ENCODE measurements at regions not wholly inside any gene's neighbourhood (a gene's known extent, or its start where the extent isn't known, plus 50 kb on each side); places are given as distances from the start of the nearest gene placed in this dataset.
"Not testable (repeated sequence)": the region's sequence is repeated elsewhere in the genome, so short reads cannot be mapped to it uniquely, and the experiment has no call there.

DNA sequence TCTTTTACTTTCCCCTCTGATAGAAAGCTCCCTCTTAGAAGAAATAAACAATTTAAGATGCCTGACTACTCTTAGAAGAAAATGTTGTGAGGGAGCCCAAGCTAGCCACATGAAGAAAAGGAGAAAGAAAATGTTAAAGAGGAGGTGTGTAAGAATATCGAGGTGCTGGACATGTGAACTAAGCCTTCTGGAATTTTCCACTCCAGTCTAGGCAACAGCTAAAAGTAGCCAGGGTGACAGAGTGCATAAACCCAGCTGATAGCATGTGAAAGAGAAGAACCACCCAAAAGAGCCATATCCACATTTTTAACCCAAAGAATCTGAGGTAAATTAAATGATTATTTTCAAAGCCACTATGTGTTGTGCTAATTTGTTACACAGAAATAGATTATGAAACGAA is 1690.6 kb upstream of the LRRTM3 start:
- DNase-seq, result no peak

DNA sequence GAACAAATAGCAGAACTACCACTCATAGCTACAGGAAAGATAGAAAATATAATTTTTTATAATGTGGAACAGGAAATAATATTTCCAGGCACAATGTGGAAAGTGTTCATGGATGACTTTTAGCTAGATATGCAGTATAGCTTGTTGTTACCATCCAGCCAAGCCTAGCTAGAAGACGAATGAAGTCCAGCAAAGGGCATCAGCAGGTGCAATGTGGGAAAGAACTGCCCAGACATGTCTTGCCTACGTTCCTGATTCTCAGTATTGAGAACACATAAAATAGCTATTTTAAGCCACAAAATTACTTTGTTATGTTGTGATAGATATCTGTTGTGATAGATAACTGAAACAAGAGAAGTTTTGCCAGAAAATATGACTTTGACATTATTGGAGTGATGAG is 1690.0 kb upstream of the LRRTM3 start:
- DNase-seq, result no peak

DNA sequence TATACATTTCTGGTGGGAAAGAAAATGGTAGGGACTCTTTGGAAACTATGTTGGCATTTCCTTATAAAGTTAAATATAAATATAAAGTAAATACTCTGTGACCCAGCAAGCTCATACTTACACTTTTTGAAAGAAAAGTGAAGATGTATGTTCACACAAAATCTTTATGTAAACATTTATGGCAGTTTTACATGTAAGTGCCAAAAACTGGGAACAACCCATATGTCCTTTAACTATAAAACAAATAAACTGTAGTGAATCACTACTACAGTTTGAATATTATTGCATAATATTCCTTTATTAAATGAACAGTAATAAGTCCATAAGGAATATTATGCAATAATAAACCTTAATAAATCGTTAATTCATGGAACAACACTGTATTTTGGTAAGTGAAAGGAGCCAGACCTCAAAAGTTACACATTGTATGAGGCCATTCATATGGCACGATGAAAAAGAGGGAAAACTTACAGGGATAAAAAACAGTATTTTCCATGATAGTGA is 1660.3 kb upstream of the LRRTM3 start:
- DNase-seq, result no peak

DNA sequence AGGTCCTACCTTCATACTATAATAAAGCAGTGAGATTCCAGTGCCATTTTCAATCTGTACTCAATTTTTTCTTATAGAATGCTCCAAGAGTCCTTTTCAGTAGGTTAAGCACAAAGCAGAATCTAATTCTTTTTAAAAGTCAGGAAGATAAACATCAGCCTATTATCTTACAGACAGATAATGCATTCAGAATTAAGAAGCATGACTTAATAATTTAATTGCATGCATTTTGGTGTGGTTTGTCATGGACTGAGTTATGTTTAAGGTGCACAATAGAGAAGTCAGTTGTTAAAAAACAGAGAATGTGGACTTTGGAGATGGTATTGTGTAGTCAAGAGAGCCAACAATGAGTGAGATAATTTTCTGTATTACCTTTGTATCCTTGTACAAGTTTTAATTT is 1656.3 kb upstream of the LRRTM3 start:
- not testable (repeated sequence) for DNase-seq

DNA sequence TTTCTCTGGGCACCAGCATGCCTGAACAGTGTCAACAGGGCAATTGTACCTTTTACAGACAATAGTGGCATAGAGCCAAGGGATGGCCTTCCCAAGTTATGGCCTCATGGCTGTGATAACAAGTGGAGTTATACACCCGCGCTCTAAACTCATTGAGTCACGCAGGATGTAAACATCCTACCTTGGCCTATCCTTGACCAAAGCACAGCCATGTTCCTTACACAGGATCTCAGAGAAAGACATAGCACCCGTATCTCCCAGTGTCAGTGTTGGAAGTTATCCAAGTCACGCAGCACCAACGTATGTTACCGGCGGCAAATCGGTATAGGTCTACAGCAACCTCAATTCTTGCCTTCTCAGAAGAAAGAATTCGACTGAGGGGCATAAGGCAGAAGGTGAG is 1654.9 kb upstream of the LRRTM3 start:
- DNase-seq, result no peak

DNA sequence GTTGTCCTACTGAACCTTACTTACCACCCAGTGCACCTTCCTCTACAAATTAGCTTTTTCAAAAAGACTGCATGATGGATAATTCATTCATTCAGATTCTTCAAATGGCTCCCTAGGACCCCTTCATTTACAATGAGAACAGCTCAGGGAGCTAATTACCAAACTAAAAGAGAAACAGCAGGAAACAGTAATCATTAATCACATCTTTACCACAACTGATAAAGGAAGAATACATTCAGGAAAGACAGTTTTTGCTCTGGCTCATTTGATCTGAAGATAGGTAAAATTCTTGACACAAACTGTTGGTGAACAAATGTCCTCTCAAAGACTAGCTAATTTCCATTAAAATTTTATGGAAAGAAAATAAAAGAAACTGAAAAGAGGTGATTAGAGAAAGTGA is 1652.7 kb upstream of the LRRTM3 start:
- no peak for DNase-seq

DNA sequence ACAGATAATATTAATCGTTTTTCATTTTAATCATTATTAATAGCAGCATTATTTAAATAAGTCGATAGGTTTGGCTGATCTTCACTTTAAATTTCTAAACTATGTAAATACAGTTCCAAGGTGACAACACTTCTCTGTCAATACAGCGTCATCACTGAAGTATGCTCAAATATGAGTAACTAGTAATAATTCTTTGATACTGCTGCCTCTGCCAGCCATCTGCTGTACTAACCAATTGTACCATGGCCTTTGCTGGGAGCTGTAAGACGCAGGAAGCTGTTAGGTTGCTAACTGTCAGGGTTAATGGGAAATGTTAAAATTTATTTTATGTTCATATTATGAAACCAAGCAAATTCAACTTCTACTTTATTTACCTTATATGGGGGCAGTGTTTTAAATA is 1650.5 kb upstream of the LRRTM3 start:
- DNase-seq, result no peak

DNA sequence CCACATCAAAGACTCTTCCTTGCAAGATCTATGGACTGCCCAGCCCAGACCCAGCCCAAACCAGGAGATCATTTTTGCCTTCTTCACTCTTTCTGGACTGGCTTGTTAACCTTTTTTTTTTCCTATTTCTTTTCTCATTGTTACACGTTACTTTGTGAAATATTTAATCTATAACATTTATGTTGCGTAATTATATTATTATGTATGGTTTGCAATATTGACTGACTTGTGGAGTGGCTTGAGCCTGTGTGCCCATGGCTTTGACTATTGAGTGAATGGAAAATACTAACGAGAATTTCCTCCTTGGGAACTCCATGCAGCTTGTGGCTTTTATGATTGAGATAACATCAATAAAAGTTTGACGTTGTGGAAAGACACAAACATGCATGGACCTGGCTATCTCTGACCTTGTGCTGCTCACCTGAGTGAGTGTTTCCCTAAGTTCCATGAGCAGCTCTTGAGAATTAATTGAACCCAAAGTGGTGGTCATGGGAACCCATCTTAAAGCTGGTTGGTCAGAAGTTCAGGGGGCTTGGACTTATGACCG is 1641.3 kb upstream of the LRRTM3 start:
- DNase-seq, result no peak

DNA sequence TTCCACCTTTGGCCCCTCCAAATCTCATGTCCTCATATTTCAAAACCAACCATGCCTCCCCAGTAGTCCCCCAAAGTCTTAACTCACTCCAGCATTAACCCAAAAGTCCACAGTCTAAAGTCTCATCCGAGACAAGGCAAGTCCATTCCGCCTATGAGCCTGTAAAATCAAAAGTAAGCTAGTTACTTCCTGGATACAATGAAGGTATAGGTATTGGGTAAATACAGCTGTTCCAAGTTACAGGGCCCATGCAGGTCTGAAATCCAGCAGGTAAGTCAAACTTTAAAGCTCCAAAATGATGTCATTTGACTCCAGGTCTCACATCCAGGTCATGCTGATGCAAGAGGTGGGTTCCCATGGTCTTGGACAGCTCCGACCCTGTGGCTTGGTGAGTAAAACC is 1640.1 kb upstream of the LRRTM3 start:
- DNase-seq, result not testable (repeated sequence)

DNA sequence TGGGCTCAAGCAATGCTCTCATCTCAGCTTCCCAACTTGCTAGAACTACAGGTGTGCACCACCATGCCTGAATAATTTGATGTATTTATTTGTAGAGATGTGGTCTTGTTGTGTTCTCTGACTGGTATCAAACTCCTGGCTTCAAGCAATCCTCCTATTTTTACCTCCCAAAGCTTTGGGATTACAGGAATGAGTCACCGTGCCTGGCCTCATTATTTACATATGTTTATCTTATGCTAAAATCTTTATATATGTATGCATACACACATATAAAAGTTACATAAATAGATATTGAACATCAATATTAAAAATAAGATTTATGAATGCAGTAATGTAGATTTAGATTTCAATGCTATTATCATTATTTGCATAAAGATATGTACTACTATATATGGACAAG is 1634.5 kb upstream of the LRRTM3 start:
- no peak for DNase-seq

DNA sequence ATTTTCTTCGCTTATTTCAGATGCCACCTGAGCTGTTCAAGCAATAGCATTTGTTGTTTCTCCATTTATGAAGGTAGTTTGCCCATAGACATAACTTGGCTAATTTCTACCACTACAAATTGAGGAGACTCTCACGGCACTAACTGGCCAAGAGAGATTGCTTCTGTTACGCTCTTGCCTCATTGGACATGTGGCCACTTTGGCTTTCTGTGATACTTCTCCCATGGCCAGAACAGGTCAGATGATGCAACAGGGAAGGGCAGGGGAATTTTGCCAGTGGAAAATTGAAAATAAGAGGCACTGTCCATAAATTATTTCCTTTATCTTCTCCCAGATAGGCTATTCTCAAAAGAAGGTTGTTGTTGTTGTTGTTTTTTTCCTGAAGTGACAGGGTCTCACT is 1633.3 kb upstream of the LRRTM3 start:
- no peak for DNase-seq

DNA sequence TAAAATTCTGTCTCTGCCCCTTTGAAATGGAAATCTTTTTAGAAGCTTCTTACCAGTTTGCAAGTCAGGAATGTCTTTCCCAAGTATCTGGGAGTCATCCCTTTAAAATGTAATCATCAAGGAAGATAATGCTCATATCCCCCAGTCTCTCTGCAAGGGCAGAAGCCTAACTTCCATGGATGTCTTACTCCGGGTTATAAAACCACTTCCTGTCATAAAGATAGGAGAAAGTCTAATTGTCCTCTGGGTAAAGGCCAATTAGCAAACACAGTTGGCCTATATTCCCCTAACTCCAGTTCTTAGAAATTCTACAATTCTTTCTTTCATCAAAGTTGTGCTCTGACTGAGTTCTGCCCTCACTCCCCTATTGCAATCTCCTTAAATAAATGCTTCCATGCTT is 1631.5 kb upstream of the LRRTM3 start:
- no peak for DNase-seq

DNA sequence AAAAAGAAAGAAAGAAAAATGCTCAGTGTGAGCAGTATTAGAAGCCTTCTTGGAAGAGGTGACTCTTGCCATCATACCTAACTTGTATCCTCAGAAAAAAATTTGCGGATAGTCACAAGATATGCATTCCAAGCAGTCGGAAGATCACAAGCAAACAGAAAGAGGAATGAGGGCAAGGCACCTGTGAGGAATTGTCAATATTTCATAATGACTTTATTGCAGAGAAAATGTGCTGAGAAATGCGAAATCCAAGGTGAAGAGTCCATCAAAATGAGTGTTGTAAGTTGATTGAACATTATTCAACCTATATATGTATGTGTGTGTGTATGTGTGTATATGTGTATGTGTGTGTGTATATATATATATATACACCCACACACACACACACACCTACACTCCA is 1624.7 kb upstream of the LRRTM3 start:
- DNase-seq, result no peak

DNA sequence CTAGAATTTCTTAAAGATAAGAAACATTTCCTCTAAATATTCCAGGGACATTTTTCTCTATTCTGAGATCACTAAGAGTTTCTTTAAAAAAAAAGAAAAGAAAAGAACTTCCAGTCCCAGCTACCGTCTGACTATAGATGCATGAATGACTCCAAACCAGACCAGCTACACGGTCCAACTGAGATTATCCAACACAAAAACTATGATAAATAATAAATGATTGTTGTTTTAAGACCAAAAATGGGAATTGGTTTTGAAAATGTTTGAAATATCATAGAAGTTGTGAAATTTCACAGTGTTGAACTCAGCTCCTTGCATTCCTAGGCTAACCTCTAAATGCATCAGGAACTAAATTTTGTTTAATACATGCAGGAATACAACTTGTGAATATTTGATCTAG is 1619.6 kb upstream of the LRRTM3 start:
- DNase-seq, result no peak

DNA sequence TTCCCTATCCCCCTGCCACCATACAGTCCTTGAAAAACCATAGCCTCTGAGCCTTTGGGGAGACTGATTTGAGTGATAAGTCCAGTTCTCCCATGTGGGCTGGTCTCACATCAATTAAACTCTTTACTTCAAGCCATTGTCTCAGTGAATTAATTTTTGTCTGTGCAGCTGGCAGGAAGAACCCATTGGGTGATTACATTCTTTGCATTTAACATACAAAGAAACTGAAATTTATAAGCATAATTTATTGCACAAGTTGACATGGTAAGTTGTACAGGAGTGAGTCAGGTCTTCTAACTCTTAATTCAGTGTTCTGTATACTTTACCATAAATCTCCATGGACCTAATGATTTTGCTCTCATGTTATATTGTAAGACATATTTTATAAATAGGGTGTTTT is 1613.0 kb upstream of the LRRTM3 start:
- no peak for DNase-seq

DNA sequence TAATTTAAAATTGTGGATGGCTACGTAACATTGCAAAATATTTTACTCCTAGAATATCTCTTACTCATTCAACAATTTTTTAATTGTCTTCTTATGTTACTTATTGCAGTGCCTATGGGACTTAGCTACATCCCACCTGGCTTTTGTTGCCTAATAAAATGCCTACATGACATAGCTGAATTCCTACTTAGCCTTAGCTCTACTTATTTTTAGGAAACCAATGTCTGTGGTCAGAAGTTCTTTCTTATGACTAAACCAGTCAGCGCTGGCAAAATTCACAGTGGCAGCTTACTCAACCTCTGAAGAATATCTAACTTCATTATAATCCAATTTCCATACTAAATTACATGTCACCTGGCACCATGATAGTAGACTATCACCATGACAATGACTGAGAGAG is 1612.4 kb upstream of the LRRTM3 start:
- no peak for DNase-seq

DNA sequence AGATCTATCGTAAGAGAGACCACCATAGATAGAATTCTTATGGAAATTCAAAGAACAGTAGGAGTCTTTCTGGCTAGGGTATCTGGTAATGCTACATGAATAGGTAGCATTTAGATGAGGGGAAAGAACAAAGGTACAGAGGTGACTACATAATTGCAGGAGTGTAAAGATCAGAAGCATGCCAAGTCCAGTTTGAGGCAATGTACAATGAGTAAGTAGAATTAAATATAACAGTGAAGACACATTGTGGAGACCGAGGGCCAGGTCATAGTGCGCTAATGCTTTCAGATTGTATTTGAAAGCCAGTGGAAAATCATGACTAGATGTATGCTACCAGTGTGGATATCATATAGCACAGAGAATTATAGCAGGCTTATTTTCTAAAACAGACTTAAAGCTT is 1611.6 kb upstream of the LRRTM3 start:
- DNase-seq, result no peak

DNA sequence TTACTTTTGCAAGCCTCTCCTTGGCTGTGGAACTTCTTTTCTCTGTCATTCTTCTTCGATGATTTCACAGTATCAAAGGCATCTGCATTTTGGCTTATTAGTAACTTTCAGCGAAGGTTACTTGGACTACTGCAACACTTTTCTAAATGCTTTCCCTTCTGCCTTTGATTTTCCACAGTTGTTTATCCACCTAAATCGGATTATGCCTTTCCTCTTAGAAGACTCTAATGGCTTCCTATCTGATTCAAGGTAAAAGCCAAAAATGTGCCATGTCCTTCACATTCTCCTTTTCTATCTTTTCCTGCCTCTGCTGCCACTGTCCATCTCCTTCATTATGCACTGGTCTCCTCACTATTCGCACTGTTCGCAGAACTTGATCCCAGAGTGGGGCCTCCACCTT is 1606.3 kb upstream of the LRRTM3 start:
- no peak for DNase-seq

DNA sequence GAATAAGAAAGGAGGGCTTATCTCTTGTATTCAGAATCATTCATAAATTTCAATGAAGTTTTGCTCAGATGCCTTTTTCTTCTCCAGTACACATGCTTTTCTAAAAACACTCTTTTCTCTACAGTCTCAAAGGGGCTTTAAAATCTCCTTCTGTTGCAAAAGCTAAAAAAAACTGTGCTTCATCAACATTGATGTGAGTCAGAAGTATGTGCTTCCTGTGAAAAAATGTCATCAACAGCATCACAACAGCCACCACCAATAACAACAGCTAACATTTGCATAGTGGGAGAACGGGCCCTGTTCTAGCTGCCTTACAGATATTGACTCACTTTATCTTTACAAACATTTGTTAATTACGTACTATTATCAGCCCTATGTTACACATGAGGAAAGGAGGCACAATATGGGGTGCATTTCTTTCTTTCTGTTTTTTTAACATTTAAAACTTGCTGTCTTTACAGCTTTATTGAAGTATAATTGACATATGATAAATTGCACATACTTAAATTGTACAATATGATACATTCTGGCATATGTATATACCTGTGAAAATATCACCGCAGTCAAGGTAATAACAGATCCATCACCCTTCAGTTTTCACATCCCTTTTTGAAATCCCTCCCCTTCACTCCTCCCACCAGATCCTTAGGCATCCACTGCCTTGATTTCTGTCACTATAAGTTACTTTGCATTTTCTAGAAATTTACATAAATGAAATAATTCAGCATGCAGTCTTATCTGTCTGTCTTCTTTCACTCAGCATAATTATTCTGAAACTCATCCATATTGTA is 1605.4 kb upstream of the LRRTM3 start:
- no peak for DNase-seq

DNA sequence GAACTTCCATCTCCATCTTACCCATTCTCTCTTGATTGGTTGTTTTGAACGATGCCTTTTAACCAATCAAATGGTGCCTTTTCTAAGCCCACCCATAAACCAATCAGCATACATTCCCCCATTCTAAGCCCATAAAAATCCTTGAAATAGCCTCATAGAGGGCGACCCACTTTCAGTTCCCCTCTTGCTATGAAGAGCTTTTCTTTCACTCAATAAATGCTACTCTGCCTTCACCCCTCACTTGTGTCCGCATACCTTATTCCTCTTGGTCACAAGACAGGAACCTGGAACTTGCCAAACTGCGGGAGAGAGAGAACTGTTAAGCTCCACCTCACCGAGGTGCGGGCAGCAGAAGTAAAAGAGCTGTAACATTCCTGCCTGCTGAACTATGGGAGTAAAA is 1602.0 kb upstream of the LRRTM3 start:
- DNase-seq, result no peak

DNA sequence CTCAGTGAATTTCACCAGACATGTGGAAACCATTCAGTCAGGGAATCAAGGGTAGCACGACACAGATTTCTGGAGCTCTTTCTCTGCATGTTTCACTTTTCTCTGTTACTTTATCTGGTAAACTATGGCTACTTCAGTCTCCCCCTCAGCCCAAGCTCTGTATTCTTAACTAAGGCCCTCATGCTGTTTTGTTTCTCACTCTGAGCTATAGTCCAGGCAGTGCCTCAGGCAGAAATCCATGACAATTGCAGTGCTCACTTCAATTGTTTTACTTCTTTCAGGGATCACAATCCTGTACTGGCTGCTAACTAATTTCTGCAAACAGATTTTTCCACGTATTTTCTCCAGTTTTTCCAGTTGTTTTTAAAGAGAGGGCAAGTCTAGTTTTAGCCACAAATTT is 1599.9 kb upstream of the LRRTM3 start:
- DNase-seq, result no peak

DNA sequence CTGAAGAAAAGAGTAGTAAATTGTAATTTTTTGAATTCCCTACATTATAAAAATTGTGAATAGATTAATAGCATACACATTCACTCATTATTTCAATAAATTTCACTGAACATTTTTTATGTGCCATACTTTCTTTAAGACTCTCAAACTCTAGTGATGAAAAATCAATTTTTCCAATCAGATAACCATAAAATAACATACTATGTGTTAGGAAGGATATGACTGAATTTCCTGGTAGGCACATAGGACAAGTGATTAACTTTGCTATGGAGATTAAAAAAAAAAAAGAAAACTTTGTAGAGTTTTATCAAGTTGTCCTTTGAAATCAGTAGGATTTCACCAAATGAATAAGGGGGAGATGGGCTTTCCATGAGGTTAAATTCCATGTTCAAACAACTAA is 1597.3 kb upstream of the LRRTM3 start:
- DNase-seq, result no peak

DNA sequence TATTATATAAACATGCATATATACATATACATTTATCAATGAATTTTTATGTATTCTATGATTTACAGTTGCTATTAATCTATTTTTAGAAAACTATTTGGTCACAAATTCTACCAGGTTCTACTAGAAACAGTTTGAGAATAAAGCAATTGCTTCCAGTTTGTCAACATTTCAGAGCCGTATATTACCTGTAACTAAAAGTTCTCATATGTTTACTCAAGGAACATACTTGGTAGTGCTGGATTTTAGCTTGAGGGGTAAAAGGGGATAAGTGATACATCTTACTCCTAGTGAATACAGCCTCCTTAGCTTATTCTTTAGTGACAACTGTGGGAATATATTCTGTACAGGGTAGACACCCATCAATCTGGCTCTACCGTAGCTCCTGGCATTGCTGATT is 1590.5 kb upstream of the LRRTM3 start:
- DNase-seq, result no peak

DNA sequence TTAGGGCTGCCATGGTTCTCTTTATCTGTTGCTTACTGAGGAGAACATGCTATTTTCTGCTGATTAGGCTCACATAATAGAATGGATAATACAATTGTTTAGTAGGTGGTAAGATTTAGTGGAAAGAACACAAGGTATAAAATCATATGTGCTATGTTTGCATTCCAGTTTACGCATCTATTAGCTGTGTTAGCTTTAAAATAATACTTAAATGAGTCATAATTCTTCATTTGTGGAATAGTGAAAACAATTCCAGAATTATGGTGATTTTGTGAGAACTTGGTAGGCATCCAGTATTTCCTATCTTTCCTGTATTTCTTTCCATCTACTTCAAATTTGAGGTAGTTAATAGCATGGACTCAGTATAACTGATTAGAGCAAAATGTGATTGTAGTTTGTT is 1585.5 kb upstream of the LRRTM3 start:
- DNase-seq, result no peak

DNA sequence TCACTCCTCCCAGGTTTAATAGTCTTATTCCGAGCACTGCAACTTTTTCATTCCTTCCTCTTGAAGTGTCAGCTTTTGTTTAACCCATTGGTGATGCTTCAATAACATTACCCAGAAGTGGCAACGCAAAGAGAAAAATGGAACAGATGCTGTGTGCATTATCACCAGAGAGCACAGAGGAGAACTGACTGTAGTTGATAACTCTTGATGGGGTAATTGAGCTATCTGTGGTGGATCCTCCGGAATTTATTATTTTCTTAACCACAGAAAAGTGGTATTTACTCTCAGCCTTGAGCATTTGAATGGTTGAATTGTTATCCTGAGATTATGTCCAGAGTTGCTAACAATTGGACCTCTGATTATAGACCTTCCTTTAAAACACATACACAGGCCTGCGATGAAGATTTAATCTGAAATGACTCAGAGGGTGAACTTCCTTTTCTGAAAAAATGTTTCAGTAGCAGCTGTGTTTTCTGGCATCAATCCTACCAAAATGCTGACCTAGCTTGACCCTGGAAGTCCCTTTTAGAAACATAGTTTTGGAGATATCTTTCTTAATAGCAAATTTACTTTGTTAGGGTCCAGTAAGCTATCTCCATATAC is 1584.4 kb upstream of the LRRTM3 start:
- DNase-seq, result no peak
